MCF 10A (cell line): ENCODE measurements at regions not wholly inside any gene's neighbourhood (a gene's known extent, or its start where the extent isn't known, plus 50 kb on each side); places are given as distances from the start of the nearest gene placed in this dataset.

ENCODE experiments used
- BruUV-seq: library from RNA; stranded (reverse); fragments of 400-500 nt; replicated peaks from 2 replicates; lab custom pipeline; 2021; lab: Mats Ljungman, UMichigan
- CTCF ChIA-PET: fragments of 300-600 bp; sonication (Branson Sonifier 250); formaldehyde crosslinking; extraction: SDS; loops from one replicate; lab custom pipeline; 2021; ENCODE audit warnings: antibody characterized with exemption, inconsistent platforms; lab: Yijun Ruan, JAX
- POLR2A ChIA-PET: fragments of 300-600, 350-650 bp; sonication (Branson Sonifier 250); formaldehyde crosslinking; extraction: SDS; loops from one replicate; lab custom pipeline; 2020; ENCODE audit warnings: antibody characterized with exemption, inconsistent platforms; lab: Yijun Ruan, JAX
- DNase-seq: peaks from one replicate; pipeline ENCODE4 v3.0.0-alpha.2; 2018; ENCODE audit not compliant: unreplicated experiment
- H3K27ac Mint-ChIP-seq: one replicate; pipeline ENCODE4 v1.8.0; 2022; ENCODE audit warnings: mild to moderate bottlenecking, low read depth, mixed read lengths; ENCODE audit not compliant: unreplicated experiment
- H3K27me3 Mint-ChIP-seq: one replicate; pipeline ENCODE4 v1.8.0; 2022; ENCODE audit warnings: mixed read lengths; ENCODE audit not compliant: insufficient read depth, unreplicated experiment
- H3K36me3 Mint-ChIP-seq: one replicate; pipeline ENCODE4 v1.8.0; 2022; ENCODE audit warnings: mild to moderate bottlenecking, moderate library complexity, mixed read lengths; ENCODE audit not compliant: insufficient read depth, unreplicated experiment
- H3K4me1 Mint-ChIP-seq: one replicate; pipeline ENCODE4 v1.8.0; 2022; ENCODE audit warnings: mixed read lengths; ENCODE audit not compliant: insufficient read depth, unreplicated experiment
- H3K4me3 Mint-ChIP-seq: one replicate; pipeline ENCODE4 v1.8.0; 2022; ENCODE audit warnings: mild to moderate bottlenecking, moderate library complexity, mixed read lengths; ENCODE audit not compliant: unreplicated experiment
- H3K9me3 Mint-ChIP-seq: one replicate; pipeline ENCODE4 v1.8.0; 2022; ENCODE audit warnings: mixed read lengths; ENCODE audit not compliant: unreplicated experiment
- intact Hi-C: fragments of 100-400 bp; cut with micrococcal nuclease; formaldehyde crosslinking; loops from 2 replicates; pipeline ENCODE4 v1.14.1; 2022
- TF ChIP-seq, protein P1 (sequence below): fragments of 200-600 bp; IDR thresholded peaks from one replicate; pipeline ENCODE4 v1.8.0; 2022; ENCODE audit warnings: antibody characterized with exemption, mild to moderate bottlenecking; ENCODE audit not compliant: unreplicated experiment

DNA sequence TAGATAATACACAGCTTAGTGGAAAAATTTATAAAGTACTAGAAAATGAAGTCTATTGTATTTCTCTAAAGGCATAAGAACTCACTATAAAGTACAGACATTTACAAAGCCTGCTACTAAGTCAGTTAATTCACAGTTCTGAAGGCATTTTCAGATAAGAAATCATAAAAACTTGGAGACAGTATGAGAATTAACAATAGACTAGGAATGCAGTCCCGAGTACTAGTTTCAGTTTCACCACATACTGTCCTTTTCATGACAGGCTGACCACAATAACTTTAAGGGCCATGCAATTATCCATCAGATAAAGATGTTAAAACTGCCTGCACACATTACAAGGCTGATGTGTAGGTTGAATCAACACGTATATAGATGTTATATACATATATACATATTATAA is 362.6 kb upstream of the SMC2 start:
- no peaks in the 10 kb centered on the region for H3K4me1 Mint-ChIP-seq
- H3K27ac Mint-ChIP-seq = peak overlapping the region; percentile 22
- intact Hi-C loops = no loop called here
- BruUV-seq = no TSS peak
- no peak overlapping the region for H3K4me3 Mint-ChIP-seq
- no peaks in the 10 kb centered on the region for H3K9me3 Mint-ChIP-seq
- DNase-seq = peak; percentile 37
- no peaks in the 10 kb centered on the region for H3K36me3 Mint-ChIP-seq
- no peaks in the 10 kb centered on the region for H3K27me3 Mint-ChIP-seq
- POLR2A ChIA-PET = no interaction called here
- CTCF ChIA-PET = interaction anchor here (0.6 kb wide), 1 partner anchor 41 kb away, joined by 3 read pairs; no protein-coding TSS in a partner anchor
- TF ChIP-seq, protein P1, sequence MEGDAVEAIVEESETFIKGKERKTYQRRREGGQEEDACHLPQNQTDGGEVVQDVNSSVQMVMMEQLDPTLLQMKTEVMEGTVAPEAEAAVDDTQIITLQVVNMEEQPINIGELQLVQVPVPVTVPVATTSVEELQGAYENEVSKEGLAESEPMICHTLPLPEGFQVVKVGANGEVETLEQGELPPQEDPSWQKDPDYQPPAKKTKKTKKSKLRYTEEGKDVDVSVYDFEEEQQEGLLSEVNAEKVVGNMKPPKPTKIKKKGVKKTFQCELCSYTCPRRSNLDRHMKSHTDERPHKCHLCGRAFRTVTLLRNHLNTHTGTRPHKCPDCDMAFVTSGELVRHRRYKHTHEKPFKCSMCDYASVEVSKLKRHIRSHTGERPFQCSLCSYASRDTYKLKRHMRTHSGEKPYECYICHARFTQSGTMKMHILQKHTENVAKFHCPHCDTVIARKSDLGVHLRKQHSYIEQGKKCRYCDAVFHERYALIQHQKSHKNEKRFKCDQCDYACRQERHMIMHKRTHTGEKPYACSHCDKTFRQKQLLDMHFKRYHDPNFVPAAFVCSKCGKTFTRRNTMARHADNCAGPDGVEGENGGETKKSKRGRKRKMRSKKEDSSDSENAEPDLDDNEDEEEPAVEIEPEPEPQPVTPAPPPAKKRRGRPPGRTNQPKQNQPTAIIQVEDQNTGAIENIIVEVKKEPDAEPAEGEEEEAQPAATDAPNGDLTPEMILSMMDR = no peak

DNA sequence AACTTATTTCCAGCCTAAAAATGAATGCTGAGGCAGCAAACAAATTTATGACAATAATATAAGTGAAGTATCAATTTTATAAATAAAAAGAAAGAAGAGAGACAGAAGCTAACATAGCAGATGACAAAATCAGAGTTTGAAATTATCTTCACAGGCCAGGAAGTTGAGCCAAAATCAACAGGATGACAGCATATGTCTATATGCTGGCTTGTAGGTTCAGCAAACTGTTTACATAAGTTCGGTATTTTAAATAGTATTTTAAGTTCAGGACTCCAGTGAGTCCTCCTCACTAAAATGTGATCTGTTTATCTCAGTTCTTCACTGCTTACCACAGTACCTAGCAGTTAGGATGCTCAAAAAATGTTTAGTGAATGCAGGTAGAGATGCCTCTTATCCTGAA is 359.6 kb upstream of the SMC2 start:
- peak; percentile 32 for DNase-seq
- Mint-ChIP-seq H3K27me3 (no peaks in the 10 kb centered on the region), H3K4me3 (no peak overlapping the region), H3K9me3 (no peaks in the 10 kb centered on the region), H3K27ac (no peak overlapping the region), H3K4me1 (no peaks in the 10 kb centered on the region), H3K36me3 (no peaks in the 10 kb centered on the region)
- intact Hi-C loops = no loop called here
- BruUV-seq = no TSS peak
- TF ChIP-seq, protein P1 = no peak
- CTCF ChIA-PET = no interaction called here
- POLR2A ChIA-PET = no interaction called here

DNA sequence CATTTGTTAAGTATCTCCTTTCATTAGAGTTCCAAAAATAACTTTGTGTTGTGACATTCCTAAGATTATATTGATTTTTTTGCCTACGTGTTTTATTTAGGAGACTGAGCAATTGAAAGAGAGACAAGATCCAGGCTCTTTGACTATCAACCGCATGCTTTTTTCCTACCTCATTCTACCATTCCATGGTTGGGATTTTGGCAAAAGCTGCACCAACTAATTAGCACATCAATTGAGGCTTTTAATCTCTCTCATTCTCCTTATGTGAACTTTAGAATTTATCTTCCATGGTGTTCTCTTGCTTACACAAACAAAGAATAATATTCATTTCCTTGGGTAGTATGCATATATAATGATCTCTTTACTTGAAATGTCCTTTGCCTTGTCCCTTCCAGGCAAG is 338.7 kb upstream of the SMC2 start:
- H3K4me3 Mint-ChIP-seq = no peak overlapping the region

DNA sequence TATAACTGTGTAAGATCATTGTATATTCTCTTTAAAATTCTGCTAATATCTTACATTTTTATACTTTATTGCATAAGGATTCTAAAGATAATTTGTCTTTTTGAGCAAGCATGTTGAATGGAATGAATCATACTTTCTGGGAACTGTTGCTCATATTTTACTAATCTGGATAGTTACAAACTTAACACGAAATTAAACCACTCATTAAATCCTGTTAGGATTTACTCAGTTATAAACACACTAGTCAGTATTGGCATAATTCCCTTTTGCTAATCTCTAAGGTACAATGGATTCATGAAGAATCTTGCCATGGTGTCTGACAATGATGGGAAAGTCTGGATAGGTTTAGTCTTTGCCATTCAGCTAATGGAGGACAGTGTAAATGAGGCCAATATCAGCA is 338.1 kb upstream of the SMC2 start:
- intact Hi-C loops = no loop called here
- no TSS peak for BruUV-seq
- Mint-ChIP-seq H3K9me3 (no peaks in the 10 kb centered on the region), H3K27ac (no peak overlapping the region), H3K36me3 (no peaks in the 10 kb centered on the region), H3K4me3 (no peak overlapping the region), H3K27me3 (no peaks in the 10 kb centered on the region), H3K4me1 (peaks cover 6% of the 10 kb centered on the region)
- CTCF ChIA-PET = no interaction called here
- TF ChIP-seq, protein P1 = no peak
- POLR2A ChIA-PET = no interaction called here
- peak; percentile 18 for DNase-seq

More for the DNA sequence above, 338.7 kb upstream of the SMC2 start:
- CTCF ChIA-PET = no interaction called here
- Mint-ChIP-seq H3K36me3 (no peaks in the 10 kb centered on the region), H3K27me3 (no peaks in the 10 kb centered on the region), H3K27ac (no peak overlapping the region), H3K4me1 (peaks cover 6% of the 10 kb centered on the region), H3K9me3 (no peaks in the 10 kb centered on the region)
- BruUV-seq = no TSS peak
- intact Hi-C loops = no loop called here
- TF ChIP-seq, protein P1 = no peak
- no peak for DNase-seq
- POLR2A ChIA-PET = no interaction called here
